ENCODE measurements at regions not wholly inside any gene's neighbourhood (a gene's known extent, or its start where the extent isn't known, plus 50 kb on each side); places are given as distances from the start of the nearest gene placed in this dataset.

DNA sequence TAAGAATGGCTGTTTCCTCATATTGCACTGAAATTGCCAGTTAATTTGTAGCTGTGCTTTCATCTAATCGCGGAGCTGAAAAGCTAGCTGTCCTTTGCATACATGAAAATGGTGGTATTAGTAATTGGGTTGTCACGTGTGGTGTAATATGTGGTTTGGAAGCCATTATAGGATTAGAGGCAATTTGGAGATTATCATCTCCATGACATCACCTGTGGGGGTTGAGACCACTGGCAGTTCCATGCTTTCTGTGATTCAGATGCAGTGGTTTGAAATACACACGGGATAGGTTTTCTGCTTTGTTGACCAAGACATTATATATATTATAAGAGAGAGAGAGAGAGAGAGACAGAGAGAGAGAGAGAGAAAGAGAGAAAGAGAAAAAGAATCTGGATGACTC is 180.8 kb downstream of the RAB11FIP2 start:
- Histone ChIP-seq H3K4ac (replicated peaks; ENCODE audit: insufficient read length, low read depth, low read length) (no peak overlapping the region), H2AK5ac (ENCODE audit: low read depth, low read length) (no peak overlapping the region), H4K91ac (replicated peaks; ENCODE audit: insufficient read length, low read length) (no peak overlapping the region), H3K23ac (ENCODE audit: insufficient read length) (no peak overlapping the region), H3K18ac (ENCODE audit: extremely low read depth, low read length) (no peak overlapping the region), H3K9me3 (ENCODE audit: insufficient read depth in 2 of 2, low read depth in 1 of 2, low read length in 1 of 2) (no peaks in the 10 kb centered on the region), H4K8ac (ENCODE audit: extremely low read depth, insufficient read depth, low read length) (no peak overlapping the region), H2BK20ac (ENCODE audit: low read length) (no peak overlapping the region), H3K23me2 (ENCODE audit: low read depth, low read length) (no peaks in the 10 kb centered on the region), H3K79me2 (ENCODE audit: control insufficient read depth in 1 of 2, insufficient read depth in 2 of 2, low read length in 2 of 2) (no peaks in the 10 kb centered on the region), H3K27ac (ENCODE audit: low read depth, low read length) (no peak overlapping the region), H2BK5ac (ENCODE audit: low read depth, low read length) (no peak overlapping the region), H3K36me3 (ENCODE audit: control insufficient read depth in 2 of 4, insufficient read depth in 4 of 4, low read length in 3 of 4) (no peaks in the 10 kb centered on the region), H2BK120ac (replicated peaks; ENCODE audit: low read depth, low read length) (no peak overlapping the region), H3K9ac (replicated peaks in 1 of 4; ENCODE audit: extremely low read depth in 1 of 4, low read depth in 3 of 4, low read length in 3 of 4) (no peak overlapping the region), H3K4me3 (ENCODE audit: extremely low read depth in 1 of 4, insufficient read depth in 2 of 4, low read depth in 3 of 4, low read length in 4 of 4) (no peak overlapping the region), H3K4me2 (ENCODE audit: insufficient read depth in 1 of 2, low read depth in 2 of 2, low read length in 2 of 2) (no peak overlapping the region), H3K79me1 (ENCODE audit: low read depth, low read length) (no peaks in the 10 kb centered on the region), H3K14ac (ENCODE audit: insufficient read length) (no peak overlapping the region), H4K5ac (ENCODE audit: insufficient read length, low read depth, low read length) (no peak overlapping the region), H3K4me1 (replicated peaks in 1 of 4; ENCODE audit: control insufficient read depth in 3 of 4, insufficient read depth in 4 of 4, low read length in 3 of 4) (no peaks in the 10 kb centered on the region), H4K20me1 (replicated peaks in 1 of 2; ENCODE audit: control insufficient read depth in 1 of 2, insufficient read depth in 2 of 2, low read length in 2 of 2) (no peaks in the 10 kb centered on the region), H3K27me3 (replicated peaks in 1 of 4; ENCODE audit: control insufficient read depth in 3 of 4, extremely low read depth in 1 of 4, insufficient read depth in 3 of 4, low read length in 3 of 4) (no peaks in the 10 kb centered on the region), H2BK15ac (ENCODE audit: low read length) (no peak overlapping the region), H3K56ac (replicated peaks; ENCODE audit: insufficient read length, low read depth, low read length) (no peak overlapping the region), H2AFZ (ENCODE audit: low read length) (no peak overlapping the region), H2BK12ac (ENCODE audit: low read depth, low read length) (no peak overlapping the region)
- TF ChIP-seq SUZ12 (IDR thresholded peaks at IDR 0.05; ENCODE audit: low read length) = no peak
- TF ChIP-seq HDAC2 (IDR thresholded peaks at IDR 0.05; ENCODE audit: borderline replicate concordance in 1 of 2, low read depth in 2 of 2, low read length in 2 of 2) = no peak
- no peak for TF ChIP-seq BCL11A (IDR thresholded peaks at IDR 0.05; ENCODE audit: low read depth in 2 of 2, low read length in 2 of 2)
- no peak for TF ChIP-seq RFX5 (IDR thresholded peaks at IDR 0.05; ENCODE audit: borderline replicate concordance, low read depth, low read length)
- no peak for TF ChIP-seq TBP (IDR thresholded peaks at IDR 0.05; ENCODE audit: low read depth, low read length)
- no peak for TF ChIP-seq SP4 (IDR thresholded peaks at IDR 0.05; ENCODE audit: low read length)
- no peak for TF ChIP-seq BACH1 (IDR thresholded peaks at IDR 0.05; ENCODE audit: low read length)
- no peak for TF ChIP-seq CHD1 (IDR thresholded peaks at IDR 0.05; ENCODE audit: low read depth, low read length)
- WGBS, 2 experiments (ENCODE audit: extremely low coverage in 1 of 2, insufficient coverage in 1 of 2, insufficient read length in 1 of 2, insufficient replicate concordance in 2 of 2, low coverage in 1 of 2, low lambda C conversion rate in 2 of 2, missing lambda C conversion rate in 1 of 2) = 89% methylated on average over 4 of the region's 4 CpGs; no CpG with 5 or more reads in 1 of the 2 experiments
- POLR2A ChIA-PET (ENCODE audit: partially characterized antibody) = no interaction called here
- FAIRE-seq (no peak), DNase-seq (ENCODE audit: low read depth in 1 of 2, low spot score in 2 of 2) (no peak)
- CTCF ChIA-PET (ENCODE audit: partially characterized antibody) = interaction anchor here (1.0 kb wide), 1 partner anchor 139 kb away, joined by 3 read pairs; no protein-coding TSS in a partner anchor

All from H1 (cell line).